ENCODE measurements at regions not wholly inside any gene's neighbourhood (a gene's known extent, or its start where the extent isn't known, plus 50 kb on each side); places are given as distances from the start of the nearest gene placed in this dataset.

DNA sequence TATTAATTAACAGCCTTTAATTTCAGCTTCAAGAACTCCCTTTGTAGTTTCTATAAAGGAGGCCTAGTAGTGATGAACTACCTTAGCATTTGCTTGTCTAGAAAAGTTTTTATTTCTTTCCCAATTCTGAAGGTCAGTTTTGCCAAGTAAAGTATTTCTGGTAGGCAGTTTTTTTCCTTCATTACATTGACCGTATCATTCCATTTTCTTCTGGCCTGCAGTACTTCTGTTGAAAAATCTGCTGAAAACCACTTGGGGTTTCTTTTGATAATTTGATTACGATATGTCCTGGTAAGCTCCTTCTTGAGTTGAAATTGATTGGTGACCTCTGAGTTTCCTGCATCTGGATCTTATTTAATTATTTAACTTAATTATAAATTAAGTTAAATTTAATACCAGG is 691.8 kb downstream of the TSN start:
- no peak for DNase-seq

DNA sequence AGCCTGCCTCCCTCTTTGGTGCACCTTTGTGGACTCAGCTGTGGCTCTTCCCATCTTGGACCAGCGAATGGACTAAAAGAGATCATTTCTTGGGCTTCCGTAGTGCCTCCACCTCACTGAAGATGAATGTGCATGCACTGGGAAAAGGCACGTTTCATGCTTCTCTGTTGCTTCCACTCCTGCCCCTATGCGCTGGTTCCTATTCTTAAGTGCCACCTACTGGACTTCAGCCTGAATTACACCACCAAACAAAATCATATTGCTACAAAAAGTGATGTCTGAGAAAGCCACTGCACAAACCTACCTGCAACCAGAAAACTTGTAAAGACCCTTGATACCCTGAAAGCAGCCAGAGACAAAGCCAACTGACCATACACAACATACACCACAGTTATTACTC is 695.6 kb downstream of the TSN start:
- no peak for DNase-seq

- no peak for DNase-seq
Measured at GRCh38 chr2:122451697-122452096, 696.2 kb downstream of the TSN start.

- DNase-seq: no peak
Measured at GRCh38 chr2:122469147-122469546, 713.7 kb downstream of the TSN start.

DNA sequence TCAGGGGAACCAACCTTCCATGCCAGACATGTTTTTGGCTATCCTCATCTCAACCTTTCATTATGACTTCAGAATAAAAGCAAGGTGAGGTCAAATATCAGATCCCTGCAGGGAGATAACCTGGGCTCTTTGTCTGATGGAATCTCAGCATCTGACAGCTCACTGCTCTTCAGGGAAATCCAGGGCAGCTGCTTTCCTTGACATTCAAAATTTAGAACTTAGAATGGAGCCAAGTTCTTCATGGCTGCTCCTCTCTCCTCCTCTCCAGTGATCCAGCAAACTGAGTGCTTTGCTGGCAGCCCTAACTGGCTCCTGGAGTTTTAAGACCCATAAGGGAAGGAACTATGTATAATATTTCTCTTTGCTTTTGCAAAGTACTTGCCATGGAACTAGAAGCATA is 716.3 kb downstream of the TSN start:
- DNase-seq: no peak

- no peak for DNase-seq
Measured at GRCh38 chr2:122478117-122478516, 722.7 kb downstream of the TSN start.

GRCh38 chr2:122478771-122479170 is 723.3 kb downstream of the TSN start:
- no peak for DNase-seq

GRCh38 chr2:122480501-122481243 is 725.2 kb downstream of the TSN start:
- no peak for DNase-seq

DNA sequence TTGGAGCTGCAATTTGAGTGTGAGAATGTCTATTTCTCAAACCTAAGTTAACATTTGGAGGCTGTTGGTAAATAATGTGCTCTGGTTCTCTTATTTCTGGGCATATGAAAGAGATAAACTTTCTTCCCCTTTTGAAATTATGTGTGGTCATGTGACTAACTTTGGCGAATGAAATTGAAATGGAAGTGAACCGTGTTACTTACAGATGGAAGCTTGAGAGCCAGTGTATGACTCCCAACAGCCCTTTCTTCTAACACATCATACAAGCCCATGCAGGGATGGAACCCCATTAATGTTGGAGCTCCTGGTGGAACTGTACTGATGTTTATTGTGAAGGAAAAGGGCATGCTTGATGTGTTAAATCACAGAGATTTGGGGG is 725.8 kb downstream of the TSN start:
- DNase-seq: no peak

GRCh38 chr2:122481717-122482116 is 726.3 kb downstream of the TSN start:
- no peak for DNase-seq

DNA sequence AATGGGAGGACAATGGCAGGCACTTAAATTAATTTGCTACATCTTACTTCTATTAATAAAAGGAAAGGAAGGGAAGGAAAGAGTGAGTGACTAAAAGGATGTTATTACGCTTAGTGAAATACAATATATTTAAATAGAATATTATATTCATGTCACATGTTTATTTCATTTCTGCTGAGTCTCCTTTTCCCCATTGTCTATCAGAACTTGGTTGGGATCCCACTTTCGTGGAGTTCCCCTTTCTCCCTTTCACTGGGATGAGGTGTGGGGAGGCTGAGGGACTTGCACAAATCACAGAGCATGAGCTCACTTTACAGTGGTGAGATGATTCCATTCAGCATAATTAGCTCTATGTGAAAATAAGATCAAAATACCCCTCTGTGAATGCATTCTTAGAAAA is 730.6 kb downstream of the TSN start:
- DNase-seq: no peak

GRCh38 chr2:122486705-122487415 is 731.4 kb downstream of the TSN start:
- no peak for DNase-seq

GRCh38 chr2:122491011-122491410 is 735.6 kb downstream of the TSN start:
- no peak for DNase-seq

- no peak for DNase-seq
Measured at GRCh38 chr2:122500316-122501105, 745.1 kb downstream of the TSN start.

GRCh38 chr2:122506620-122507019 is 751.2 kb downstream of the TSN start:
- no peak for DNase-seq

GRCh38 chr2:122507261-122507660 is 751.8 kb downstream of the TSN start:
- DNase-seq: no peak

- no peak for DNase-seq
Measured at GRCh38 chr2:122512091-122512490, 756.6 kb downstream of the TSN start.

GRCh38 chr2:122514451-122514996 is 759.1 kb downstream of the TSN start:
- DNase-seq: no peak

DNA sequence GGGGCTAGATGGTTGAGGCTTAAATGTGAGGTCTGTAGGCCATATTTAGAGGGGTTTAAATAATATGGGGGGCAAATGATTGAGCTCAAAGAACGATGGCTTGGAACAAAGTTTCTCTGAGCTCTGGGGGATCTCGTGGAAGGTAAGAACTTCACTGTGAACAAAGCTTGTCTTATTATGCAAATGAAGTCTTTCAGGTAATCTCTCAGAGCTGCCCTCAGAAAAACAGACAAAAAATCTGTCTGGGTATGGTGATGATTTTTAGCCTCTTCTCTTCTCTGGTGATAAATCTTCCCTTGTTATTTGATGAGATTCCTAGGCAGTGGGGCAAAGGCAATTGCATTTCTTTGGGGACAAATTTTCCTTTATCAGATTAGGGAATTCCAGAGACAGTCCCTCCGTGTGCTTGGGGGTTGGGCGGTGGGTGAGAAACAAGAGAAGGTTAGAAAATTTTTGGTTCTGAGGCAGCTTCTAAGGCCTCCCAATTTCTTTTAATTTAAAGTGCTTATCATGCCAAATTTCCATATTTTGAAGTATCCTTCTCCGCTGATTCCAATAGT is 760.4 kb downstream of the TSN start:
- DNase-seq: no peak

GRCh38 chr2:122516775-122517174 is 761.3 kb downstream of the TSN start:
- no peak for DNase-seq

DNA sequence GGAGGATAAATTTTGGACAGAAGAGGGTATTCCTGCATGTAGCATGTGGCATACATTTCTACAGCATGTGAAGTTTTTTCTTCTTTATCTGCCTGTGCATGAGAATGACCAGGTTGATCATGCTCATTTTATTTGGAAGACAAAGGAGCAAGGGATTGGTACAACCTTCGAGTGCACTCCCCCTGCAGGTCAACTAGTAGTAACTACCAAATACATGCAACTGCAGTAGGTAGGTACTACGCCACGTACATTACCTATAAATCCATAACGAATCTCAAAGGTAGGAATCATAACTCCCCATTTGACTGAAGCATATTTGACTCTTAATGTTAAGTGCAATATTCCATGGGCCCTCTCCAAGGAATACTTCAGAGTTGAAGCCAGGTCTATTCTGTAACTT is 763.9 kb downstream of the TSN start:
- DNase-seq: no peak

DNA sequence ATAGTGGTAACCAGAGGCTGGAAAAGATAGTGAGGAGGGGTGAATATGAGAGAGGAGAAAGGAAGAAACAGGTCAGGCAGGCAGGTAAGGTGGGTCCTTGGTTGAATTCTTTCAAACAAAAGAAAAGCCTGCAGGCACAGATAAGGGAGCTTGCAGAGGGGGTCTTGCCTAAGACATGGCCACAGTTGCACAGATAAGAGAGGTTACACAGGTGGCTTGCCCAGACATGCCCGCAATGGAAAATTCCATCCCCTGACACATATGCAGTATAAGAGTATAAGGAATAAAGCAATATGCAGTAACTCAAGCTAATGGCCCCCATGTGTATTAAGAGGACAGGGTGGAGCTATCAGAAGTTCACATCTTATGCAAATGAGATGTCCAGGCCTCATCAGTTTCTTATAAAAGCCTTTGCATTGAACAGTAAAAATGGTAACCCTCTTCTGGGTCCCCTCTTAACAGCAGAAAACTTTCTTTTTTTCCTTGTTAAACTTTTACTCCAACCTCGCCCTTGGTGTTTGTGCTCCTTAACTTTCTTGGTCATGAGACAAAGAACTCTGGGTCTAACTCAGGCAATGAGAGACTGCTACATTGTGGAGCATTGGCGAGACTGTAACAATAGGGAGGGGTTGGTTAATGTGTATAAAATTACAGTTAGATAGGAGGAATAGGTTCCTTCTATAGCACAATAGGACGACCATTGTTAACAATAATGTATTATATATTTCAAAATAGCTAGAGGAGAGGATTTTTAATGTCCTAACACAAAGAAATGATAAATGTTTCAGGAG is 764.6 kb downstream of the TSN start:
- no peak for DNase-seq
